ENCODE measurements at regions not wholly inside any gene's neighbourhood (a gene's known extent, or its start where the extent isn't known, plus 50 kb on each side); places are given as distances from the start of the nearest gene placed in this dataset.

- TF ChIP-seq REST (IDR thresholded peaks at IDR 0.05; ENCODE audit: insufficient read depth in 1 of 2, low read depth in 2 of 2, low read length in 2 of 2) (no peak), TAF1 (IDR thresholded peaks at IDR 0.05; ENCODE audit: borderline replicate concordance, insufficient read depth, low read length) (no peak), POLR2AphosphoS5 (IDR thresholded peaks at IDR 0.05; ENCODE audit: low read depth, low read length) (no peak), SIN3A (IDR thresholded peaks at IDR 0.05; ENCODE audit: borderline replicate concordance, insufficient read depth, low read length) (no peak)
Measured at GRCh38 chr12:45582986-45583659, 146.4 kb upstream of the ARID2 start.

Measured in PFSK-1 (cell line).